UCSD-AML1 (cell line): ENCODE measurements at regions not wholly inside any gene's neighbourhood (a gene's known extent, or its start where the extent isn't known, plus 50 kb on each side); places are given as distances from the start of the nearest gene placed in this dataset.

ENCODE experiments used
- DNase-seq: peaks from one replicate; lab custom pipeline; 2025; ENCODE audit not compliant: unreplicated experiment; lab: John Stamatoyannopoulos, UW

DNA sequence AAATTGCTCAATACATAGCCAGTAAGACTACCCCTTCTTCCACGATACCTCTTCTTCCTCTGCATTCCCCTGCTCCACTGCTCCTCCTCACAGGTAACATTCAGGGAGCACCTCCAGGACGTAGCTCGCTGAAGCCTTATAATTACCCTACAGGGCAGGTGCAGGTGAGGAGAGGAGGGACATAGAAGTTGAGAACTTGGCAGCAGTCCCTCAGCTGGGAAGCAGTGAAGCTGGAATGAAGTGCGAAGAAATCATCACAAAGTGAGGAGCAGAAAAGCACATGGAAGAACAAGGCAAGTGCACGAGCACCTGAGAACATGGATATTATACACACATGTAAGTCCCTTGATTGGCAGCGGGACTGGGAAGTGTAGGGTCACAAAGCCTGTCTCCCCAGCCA lies 118.2 kb downstream of the HSD17B3 start:
- DNase-seq: no peak

GRCh38 chr9:96178153-96178552 lies 123.8 kb downstream of the HSD17B3 start:
- no peak for DNase-seq

DNA sequence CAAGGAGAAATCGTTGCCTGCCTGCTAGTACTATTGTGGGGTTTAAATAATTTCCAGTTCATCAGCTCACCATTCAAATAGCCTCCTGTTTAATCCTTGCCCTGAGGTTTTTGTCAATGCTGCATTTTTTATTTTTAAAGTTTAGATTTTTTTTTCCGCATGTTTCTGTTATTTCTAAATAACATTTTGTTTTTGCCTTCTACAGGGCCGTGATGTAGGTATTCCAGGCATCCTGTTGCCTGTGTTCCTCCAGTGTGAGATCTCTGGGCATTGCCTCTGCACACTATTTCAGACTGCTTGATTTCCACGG lies 124.3 kb downstream of the HSD17B3 start:
- no peak for DNase-seq

- DNase-seq: no peak
These were observed 124.8 kb downstream of the HSD17B3 start for GRCh38 chr9:96177005-96177718.

GRCh38 chr9:96175796-96176195 lies 126.2 kb downstream of the HSD17B3 start:
- no peak for DNase-seq

GRCh38 chr9:96175001-96175400 lies 127.0 kb downstream of the HSD17B3 start:
- no peak for DNase-seq

GRCh38 chr9:96174371-96174770 lies 127.6 kb downstream of the HSD17B3 start:
- DNase-seq: no peak

DNA sequence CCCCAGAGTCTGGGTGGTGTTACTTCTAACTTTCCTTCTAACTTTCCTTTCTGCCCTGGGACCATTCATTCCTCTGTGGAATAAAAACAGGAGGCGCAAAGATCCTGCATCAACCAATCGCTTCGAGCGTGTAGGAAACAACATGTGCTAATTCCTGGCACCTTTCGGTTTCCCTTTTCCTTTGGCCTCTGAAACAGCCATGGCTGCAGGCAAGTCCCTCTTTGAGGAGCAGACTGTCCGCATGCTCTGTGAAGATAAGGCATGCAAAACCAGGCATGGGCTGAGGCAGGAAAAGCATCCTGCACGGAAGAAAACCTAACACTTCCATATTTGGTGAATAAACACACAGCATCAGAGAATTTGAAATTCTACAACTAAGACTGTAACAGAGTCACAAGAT lies 128.3 kb downstream of the HSD17B3 start:
- DNase-seq: no peak

DNA sequence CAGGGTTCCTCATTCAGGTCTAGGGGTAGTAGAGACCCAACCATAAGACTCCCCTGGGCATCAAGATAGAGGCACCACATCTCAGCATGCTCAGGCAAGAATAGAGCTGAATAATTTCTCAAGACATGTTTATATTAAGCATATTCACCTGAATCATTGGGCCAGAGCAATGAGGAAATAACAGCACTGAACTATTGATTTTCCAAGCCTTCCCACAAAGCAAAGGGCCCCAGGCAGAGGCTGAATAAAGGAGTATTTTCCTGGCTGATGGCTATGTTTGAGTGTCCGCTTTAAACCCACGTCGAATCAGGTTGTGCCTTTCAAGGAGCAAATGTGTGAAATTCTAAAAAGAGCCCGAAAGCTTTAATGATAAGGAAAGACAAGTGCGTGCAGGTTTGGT lies 129.2 kb downstream of the HSD17B3 start:
- DNase-seq: no peak

DNA sequence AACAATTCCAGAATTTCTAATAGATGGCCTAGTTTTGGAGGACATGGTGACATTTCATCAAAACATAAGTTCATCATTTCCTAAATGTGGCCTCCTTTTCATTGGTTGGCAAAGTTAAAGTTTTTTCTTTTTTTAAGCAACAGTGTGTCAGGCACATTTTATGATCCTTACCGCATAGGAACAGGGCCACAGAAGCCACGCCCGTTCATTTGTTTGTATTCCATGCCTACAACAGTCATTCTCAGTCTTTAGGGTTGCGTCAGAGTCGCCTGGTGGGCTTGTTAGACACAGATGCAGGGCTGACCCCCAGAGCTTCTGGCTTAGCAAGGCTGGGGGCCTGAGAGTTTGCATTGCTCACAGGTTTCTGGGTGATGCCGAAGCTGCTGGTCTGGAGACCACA lies 130.2 kb downstream of the HSD17B3 start:
- DNase-seq: no peak

- DNase-seq: no peak
These were observed 132.1 kb downstream of the HSD17B3 start for GRCh38 chr9:96169901-96170300.

DNA sequence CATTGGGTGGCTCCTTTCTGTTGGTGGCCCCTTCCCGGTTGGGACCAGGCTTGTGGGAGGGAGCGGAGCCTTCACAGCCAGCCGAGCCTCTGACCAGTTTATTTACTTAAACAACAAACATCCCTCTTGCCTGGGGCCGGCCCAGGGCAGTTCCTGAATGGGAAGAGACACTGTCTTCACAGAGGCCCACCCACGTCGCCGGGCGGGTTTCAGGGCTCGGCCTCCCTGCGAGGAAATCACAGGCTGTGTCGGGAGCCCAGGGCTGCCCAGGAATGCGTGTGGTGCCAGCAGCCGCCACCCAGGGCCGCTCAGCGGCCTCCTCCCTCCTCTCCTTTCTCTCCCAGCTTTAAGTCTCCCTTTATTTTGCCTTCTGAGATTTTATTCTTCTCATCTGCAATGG lies 132.5 kb downstream of the HSD17B3 start:
- DNase-seq: no peak

- DNase-seq: no peak
These were observed 133.1 kb downstream of the HSD17B3 start for GRCh38 chr9:96168882-96169281.

- no peak for DNase-seq
These were observed 135.0 kb downstream of the HSD17B3 start for GRCh38 chr9:96167011-96167410.

DNA sequence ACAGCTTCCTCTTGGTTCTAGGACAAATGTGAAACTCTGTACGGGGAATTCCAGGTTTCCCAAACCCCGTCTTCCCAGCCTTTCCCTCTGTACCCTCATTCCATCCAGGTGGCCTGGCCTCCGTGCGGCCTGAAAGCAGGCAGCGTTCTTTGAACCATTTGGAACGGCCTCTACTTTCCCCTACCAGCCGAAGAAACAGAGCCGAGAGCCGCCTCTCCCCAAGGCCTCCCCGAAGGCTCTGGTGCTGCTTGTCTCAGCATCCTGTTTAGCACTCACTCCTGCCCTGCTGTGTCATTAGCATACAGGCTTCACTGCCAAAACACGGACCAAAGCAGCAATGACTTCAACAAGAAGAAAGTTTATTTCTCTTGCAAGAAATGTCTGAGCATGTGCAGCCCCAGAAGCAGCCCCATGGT lies 137.7 kb downstream of the HSD17B3 start:
- DNase-seq: no peak

DNA sequence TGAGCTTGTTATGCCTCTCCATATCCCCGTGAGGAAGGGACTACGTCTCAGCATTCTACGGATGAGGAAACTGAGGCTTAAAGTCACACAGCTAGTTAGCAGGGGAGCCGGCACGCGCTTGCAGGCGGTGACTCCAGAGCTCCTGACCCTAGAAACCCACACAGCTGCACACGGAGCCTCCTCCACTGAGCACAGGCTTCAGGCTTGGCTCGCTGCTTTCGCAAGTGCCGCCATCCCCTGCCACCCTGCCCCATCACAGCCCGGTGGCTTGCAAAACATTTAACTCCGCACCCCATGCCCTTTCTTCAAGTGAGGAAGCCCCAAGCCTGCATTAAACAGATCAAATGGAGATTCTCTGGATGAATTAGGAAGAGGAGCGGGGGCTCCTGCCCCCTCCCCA lies 138.3 kb downstream of the HSD17B3 start:
- DNase-seq: no peak

DNA sequence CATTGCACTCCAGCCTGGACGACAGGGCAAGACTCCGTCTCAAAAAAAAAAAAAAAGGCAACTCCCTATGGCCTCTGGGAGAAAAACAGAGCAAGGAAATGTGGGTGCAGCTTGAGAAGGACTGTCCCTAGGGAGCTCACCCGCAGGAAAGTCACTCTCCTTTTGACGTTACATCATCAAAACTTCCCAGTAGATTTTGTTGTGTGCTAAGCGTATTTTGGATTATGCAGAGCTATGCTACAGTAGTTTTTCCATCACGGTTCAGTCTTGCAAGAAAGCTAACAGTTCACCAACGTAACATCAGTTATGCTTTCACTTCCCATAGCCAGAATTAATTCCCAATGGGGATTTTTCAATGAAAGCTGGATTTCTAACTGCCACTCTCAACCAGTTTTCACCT lies 138.8 kb downstream of the HSD17B3 start:
- no peak for DNase-seq

DNA sequence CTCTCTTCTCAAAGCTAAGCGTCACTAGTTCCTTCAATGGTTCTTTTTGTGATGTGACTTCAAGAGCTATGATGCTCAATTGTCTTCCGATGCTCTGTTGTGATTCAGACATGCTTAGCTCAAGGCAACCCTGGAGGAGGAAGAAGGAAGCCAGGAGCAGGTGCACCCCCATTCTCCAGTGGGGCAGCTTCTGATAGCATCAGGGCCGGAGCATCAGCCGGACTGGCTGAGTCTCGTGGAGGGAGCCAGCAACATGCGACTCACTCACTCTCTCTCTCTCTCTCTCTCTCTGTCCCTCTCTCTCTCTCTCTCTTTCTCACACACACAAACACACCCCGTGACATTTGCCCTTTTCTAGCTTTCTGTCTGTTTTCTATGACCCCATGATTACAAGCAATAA lies 140.2 kb downstream of the HSD17B3 start:
- no peak for DNase-seq

DNA sequence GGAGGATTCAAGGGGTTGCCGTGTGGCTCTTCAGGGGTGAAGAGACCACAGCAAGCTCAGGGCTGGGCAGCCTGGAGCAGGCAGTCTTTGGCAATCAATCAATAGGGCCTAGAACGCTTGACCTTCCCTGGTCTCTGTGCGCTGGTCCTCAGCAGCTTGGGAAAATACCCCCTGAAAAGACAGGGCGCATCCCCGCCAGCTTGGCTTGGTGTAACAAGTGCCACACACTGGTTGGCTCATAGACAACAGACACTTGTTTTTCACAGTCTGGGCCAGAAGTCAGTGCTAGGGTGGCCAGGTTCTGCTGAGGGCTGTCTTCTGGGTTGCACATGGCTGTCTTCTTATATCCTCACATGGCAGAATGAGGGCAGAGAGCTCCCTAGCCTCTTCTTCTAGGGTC lies 141.1 kb downstream of the HSD17B3 start:
- no peak for DNase-seq

- no peak for DNase-seq
These were observed 141.8 kb downstream of the HSD17B3 start for GRCh38 chr9:96160168-96160567.

DNA sequence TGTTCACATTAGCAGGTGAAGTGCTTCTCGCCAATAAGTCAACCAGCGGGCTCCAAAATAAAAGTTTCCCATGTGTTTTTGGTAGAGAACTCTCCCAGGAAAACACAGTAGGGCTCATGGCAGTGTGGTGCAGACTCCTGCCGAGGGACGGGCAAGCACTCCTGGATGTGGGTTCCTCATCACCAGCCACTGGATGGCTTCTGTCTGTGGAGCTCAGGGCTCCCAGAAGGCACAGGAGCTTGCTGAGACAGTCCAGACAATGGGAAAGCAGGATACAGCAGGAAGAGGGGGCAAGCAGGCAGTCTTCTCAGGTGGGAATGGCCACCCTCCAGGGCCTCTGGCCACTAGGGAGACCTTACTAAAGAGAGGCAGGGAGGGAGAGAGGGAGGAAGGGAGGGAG lies 142.4 kb downstream of the HSD17B3 start:
- DNase-seq: no peak

DNA sequence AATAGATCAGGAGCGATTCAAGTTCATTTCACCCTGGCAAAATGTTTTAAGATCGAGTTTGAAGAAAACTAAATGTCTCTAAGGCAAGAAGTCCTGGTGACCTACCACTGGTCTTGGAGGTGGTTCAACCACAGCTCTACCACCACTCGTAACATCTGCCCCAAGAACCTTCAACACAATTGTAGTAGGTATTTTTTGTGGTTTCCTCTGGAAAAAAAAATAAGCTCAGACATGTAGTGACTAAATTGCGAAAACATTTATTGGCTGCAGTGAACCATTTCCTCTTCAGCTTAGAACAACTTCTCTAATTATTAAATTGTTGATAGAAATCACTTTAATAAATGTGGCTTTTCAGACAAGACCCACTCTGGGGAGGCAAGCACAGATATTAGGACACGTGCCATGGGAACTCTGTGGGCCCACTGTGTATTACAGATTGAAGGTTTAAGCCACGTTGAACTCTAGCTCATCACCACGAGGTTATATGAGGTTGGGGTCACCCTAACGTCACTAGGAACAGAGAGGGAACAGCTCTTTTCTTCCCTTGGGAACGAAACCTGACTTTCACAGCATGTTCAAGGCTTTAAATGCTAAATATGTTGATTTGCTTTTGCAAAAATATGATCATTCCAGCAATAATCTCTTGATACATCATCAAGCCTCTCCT lies 142.9 kb downstream of the HSD17B3 start:
- no peak for DNase-seq

GRCh38 chr9:96158147-96158546 lies 143.8 kb downstream of the HSD17B3 start:
- no peak for DNase-seq
